ENCODE measurements at regions not wholly inside any gene's neighbourhood (a gene's known extent, or its start where the extent isn't known, plus 50 kb on each side); places are given as distances from the start of the nearest gene placed in this dataset.

GRCh38 chr6:23262864-23263263 is 693.5 kb downstream of the HDGFL1 start:
- no peak for DNase-seq

DNA sequence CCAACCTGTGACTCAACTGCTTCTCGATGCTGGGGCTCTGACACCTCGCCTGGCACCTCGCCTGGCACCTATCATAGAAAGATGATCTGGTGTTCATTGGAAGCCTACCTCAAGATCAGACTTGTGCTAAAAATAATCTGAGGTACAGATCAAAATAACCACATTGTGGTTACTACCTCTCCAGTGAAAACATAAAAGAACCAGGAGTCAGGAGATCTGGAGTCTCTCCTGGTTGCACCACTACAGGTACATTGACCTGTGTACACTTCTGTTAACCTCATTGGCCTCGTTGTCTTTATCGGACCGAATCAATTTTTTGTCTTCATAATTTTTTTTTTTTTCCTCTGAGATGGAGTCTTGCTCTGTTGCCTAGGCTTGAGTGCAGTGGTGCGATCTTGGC is 695.9 kb downstream of the HDGFL1 start:
- no peak for DNase-seq

- no peak for DNase-seq
These were observed 697.2 kb downstream of the HDGFL1 start for GRCh38 chr6:23266536-23266935.

- DNase-seq, result no peak
These were observed 698.3 kb downstream of the HDGFL1 start for GRCh38 chr6:23267651-23268050.

GRCh38 chr6:23268348-23268747 is 699.0 kb downstream of the HDGFL1 start:
- no peak for DNase-seq

GRCh38 chr6:23269436-23269835 is 700.1 kb downstream of the HDGFL1 start:
- DNase-seq, result no peak

GRCh38 chr6:23272536-23272935 is 703.2 kb downstream of the HDGFL1 start:
- no peak for DNase-seq

GRCh38 chr6:23277521-23278179 is 708.3 kb downstream of the HDGFL1 start:
- DNase-seq, result no peak

GRCh38 chr6:23278180-23278532 is 708.8 kb downstream of the HDGFL1 start:
- no peak for DNase-seq

- peak; percentile 58 to 79 (median 77) for DNase-seq
These were observed 711.1 kb downstream of the HDGFL1 start for GRCh38 chr6:23280437-23280836.

GRCh38 chr6:23282252-23283021 is 713.1 kb downstream of the HDGFL1 start:
- DNase-seq, result no peak

GRCh38 chr6:23293653-23294052 is 724.3 kb downstream of the HDGFL1 start:
- no peak for DNase-seq

- DNase-seq, result no peak
These were observed 732.2 kb downstream of the HDGFL1 start for GRCh38 chr6:23301556-23301955.

DNA sequence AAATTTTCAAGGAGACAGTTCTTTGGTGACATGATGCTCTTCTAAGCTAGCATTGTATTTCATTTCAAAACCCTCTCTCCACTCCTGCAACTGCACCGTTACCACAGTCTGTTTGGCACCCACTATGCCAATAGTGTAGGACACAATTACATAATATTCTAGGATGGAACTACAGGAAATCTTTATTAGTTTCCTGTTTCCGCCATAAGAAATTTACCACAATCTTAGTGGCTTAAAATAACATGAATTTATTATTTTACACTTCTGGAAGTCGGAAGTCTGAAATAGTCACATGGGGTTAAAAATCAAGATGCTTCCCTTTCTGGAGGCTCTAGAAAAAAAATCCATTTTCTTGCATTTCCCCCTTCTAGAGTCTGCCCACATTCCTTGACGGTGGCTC is 733.1 kb downstream of the HDGFL1 start:
- DNase-seq, result no peak

GRCh38 chr6:23305325-23305943 is 736.1 kb downstream of the HDGFL1 start:
- DNase-seq, result no peak

DNA sequence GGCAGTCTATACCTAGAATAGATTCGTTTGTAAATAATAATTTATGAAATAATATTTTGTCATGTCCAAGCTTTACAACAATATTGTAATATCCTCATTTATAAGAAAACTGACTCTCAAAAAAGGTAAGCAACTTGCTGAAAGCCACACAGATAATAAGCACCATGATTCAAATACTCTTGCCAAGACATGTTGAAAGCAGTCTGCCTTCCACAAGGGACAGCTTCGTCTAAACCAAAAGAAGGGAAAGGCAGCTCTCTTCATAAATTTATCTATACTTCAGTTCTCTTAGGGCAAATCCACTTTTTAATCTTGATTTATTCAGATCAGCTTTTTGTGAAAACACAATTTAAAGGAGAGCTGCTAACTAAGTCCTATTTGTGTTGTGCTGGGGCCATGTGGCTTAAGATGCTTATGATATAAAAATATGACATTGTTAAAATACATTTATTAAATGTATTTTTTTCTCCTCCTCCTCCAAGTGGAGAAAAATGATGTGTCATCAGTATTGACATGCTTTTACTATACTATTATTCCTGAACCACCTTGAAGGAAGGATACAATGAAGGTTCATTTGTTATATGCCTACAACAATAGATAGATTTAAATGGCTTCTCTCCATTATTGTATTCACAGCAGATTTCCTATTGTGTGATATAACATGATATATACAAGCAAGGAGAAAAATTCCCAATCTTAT is 737.0 kb downstream of the HDGFL1 start:
- no peak for DNase-seq

DNA sequence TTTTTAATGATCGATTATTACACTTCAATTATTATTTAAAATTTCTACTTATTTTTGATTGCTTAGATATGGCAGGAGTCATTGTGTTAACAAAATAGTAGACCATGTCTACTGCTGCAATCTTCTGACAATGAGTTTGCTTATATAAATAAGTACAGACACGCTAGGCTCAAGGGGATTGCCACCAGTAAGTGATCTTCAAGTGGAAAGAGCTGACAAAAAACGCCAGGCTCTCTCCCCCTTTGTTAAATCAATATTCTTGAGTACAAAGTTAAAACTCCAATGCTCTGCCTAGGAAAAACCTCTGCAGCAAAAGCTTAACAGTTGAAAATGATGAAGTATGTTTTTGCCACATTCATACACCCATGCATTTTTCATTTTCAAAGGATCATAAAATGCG is 738.1 kb downstream of the HDGFL1 start:
- no peak for DNase-seq

DNA sequence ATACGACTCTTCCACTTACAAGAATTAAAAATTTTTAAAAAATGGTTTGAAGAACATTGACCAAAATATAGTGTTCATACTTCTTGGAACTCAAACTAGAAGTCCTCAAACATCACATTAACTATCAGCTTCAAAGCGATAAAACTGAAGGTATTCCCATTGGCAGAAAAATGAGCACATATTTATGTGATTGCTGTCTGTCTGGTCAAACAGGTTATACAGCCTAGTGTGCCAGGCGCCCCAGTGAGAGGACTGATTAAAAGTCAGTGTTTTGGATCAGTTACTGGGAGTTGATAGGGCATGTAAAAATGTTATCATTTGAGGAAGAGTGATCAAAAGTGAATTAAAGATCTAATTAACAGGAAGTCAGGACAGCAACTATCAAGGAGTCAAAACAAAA is 738.8 kb downstream of the HDGFL1 start:
- DNase-seq, result no peak

- no peak for DNase-seq
These were observed 741.8 kb downstream of the HDGFL1 start for GRCh38 chr6:23311211-23311610.

DNA sequence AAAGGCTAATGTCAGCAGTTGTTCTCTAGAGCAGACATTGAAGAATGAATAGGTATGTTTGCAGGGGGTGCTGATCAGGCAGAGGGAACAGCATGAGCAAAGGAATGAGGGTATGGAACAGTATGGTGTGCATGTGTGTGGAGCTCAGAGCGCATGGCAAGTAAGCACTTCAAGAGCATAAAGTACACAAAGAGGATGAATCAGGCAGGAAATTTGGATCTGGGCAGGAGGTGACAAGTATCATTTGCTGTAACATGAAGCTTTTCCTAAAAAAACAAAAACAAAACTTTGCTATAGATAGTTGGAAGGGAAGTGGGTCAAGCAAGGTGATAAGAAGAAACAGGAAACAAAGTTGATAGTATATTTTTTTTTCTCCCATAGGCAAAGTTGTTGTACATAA is 746.8 kb downstream of the HDGFL1 start:
- DNase-seq, result no peak

GRCh38 chr6:23316931-23317330 is 747.6 kb downstream of the HDGFL1 start:
- DNase-seq, result no peak

DNA sequence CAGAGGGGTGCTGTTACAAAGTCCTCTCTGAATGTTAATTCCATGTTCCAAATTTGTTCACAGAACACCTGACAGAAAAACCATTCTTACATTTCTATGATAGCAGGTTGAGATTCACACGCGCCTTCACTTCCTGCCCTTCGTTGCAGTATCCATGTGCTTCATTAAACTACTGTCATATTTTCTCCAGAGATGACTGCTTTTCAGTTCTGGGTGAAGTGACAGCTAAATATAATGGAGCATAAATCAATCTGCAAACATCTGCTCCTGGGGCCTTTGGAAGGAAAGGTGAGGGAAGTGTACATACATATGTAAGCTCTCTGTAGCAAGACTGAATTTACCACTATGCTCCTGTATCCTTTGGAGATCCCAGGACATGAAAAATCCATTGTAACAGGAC is 750.2 kb downstream of the HDGFL1 start:
- no peak for DNase-seq

DNA sequence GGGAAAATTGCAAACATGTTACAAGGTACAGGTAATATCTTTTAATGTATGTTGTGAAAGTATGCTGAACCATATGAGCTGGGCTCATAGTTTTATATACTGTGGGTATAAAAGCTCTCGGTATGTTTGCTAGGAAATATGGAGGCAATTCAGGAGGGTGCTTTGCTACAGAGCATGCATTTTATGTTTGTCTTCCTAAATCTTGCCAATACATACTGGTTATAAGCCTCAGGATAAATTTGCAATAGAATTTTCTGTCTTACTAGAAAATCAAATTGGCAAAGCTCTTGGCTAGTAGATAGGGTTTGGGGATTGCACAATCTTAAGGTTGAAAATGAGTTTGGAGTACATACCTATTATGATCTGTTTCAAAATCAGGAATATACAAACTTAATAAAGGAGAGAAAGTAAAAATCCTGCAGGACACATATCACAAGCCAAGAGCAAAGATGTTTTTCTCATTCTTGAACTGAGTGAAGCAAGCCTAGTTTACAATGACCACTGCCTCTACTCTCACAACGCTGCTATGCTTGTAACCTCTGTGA is 751.2 kb downstream of the HDGFL1 start:
- no peak for DNase-seq

All from suppressor macrophage treated with lipopolysaccharide for 1 hour (primary cell).